ENCODE measurements at regions not wholly inside any gene's neighbourhood (a gene's known extent, or its start where the extent isn't known, plus 50 kb on each side); places are given as distances from the start of the nearest gene placed in this dataset.
A peak's percentile ranks its signal among the peaks of the same experiment; 100 is the strongest.
"Not testable (repeated sequence)": the region's sequence is repeated elsewhere in the genome, so short reads cannot be mapped to it uniquely, and the experiment has no call there.

DNA sequence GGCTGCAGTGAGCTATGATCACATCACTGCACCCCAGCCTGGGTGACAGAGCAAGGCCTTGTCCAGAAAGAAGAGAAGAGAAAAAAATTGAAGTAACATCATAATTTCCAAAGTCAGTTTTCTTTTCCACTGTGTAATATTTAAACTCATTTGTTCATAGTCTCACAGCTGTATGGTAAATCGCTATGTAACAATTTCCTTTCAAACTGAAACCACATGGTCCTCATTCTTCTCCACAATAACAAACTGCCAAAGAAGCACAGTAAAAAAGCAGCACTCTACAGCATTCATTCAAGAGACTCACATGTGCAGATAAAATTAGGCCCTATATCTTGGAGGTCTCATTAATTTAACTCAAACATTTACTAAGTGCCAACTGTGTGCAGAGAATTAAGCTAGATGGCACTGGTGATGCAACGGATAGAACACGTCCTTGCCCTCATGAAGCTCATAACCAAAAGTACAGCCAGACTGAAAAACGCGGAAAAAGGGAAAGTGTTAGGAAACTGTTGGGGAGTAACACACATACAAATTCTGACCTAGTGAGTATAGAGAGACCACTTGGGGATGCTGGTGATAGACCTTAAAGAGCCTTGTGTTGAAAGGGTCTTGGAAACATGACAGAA, 174.0 kb upstream of the KCTD7 start:
- peak; percentile 48 for DNase-seq
- in situ Hi-C loops (cut with MboI; ENCODE audit: low pct_unique_long_range_greater_than_20kb, low sequenced_read_pairs): no loop called here

DNA sequence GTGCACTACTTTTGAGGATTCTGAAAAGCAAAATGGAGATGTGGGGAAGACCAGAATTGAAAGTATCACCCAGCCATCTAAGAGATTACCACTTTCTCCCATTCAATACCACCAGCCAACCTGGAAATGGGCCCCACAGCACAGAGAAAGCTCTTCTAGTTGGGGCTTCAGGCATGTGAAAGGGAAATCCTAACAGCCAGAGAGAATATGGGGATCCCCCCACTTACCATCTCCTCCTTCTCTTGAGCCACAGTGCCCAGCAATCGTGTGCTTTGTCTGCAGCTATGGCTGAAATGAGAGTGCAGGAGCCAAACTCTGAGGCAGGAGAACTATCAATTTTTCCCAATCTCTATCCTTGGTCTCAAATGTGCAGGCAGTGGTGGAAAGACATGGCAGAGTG, 173.2 kb upstream of the KCTD7 start:
- in situ Hi-C loops (cut with MboI; ENCODE audit: low pct_unique_long_range_greater_than_20kb, low sequenced_read_pairs); DNase-seq: not testable (repeated sequence)

DNA sequence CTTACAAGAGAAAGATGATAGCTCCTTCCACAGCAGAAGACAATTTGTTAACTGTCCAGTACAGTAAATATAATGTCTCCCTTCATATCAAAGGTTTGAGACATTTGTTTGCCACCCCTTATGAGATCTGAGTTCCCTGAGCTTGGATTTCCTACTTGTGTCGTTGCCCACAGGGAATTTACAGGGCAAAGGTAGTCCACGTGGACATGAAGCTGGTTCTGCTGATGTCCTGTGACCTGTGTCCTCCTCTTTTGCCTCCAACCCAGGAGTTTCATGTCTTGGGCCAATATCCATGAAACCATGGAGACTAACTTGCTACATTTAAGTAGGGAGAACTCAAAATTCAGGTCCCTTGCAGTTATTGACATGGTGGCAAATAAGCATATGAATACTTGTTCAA, 172.2 kb upstream of the KCTD7 start:
- in situ Hi-C loops (cut with MboI; ENCODE audit: low pct_unique_long_range_greater_than_20kb, low sequenced_read_pairs); DNase-seq: not testable (repeated sequence)

GRCh38 chr7:66458991-66459390, 169.7 kb upstream of the KCTD7 start:
- DNase-seq: peak; percentile 77
- in situ Hi-C loops (cut with MboI; ENCODE audit: low pct_unique_long_range_greater_than_20kb, low sequenced_read_pairs): not testable (repeated sequence)

DNA sequence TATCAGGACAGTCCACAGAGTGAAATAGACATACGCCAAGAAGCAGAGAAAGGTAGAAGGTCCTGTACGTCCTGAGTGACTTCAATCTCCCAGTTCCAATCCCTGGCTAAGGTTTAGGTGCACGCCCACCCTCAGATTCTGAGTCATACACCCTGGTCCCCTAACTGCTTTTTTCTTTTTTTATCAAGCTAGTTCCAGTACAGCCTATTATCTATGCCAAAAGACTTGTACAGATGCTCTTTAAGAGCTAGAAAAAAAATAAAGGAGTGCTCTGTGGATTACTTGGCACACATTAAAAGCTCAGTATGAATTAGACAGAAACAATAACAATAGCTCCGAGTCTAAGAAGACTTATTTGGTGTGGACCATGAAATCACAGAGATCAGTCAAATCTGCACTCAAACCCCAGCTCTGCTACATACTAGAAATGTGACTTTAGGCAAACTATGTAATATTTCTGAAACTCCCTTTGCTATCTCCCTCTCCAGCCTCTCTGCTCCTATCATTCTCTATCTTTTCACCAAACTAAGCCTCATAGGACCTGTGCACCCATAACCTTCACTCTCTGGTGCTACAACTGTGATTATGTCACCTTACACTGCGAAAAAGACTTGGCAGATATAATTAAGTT, 168.8 kb upstream of the KCTD7 start:
- DNase-seq; in situ Hi-C loops (cut with MboI; ENCODE audit: low pct_unique_long_range_greater_than_20kb, low sequenced_read_pairs): not testable (repeated sequence)

DNA sequence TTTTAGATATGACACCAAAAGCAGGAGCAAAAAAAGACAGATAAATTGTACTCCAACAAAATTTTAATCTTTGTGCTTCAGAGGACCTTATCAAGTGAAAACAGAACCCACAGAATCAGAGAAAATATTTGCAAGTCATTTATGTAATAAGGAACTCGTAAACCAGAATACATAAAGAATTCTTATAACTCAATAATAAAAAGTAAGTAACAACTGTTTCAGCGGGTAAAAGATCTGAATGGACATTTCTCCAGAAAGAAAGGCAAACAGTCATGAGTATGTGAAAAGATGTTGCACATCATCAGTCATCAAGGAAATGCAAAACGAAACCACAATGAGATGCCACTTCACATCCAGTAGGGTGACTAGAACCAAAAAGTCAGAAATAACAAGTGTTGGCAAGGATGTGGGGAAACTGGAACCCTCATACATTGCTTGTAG, 167.7 kb upstream of the KCTD7 start:
- DNase-seq: no peak
- in situ Hi-C loops (cut with MboI; ENCODE audit: low pct_unique_long_range_greater_than_20kb, low sequenced_read_pairs): no loop called here

DNA sequence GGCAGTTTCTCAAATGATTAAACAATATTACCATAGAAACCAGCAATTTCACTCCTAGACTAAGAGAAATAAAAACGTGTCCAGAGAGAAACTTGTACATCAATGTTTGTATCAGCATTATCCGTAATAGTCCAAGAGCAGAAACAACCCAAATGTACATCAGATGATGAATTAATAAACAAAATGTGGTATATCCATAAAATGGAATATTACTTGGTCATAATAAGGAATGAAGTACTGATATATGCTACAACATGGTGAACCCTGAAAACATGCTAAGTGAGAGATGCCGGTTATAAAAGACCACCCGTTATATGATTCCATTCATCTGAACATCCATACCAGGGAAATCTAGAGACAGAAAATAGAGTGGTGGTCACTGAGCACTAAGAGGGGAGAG, 167.3 kb upstream of the KCTD7 start:
- DNase-seq; in situ Hi-C loops (cut with MboI; ENCODE audit: low pct_unique_long_range_greater_than_20kb, low sequenced_read_pairs): not testable (repeated sequence)

GRCh38 chr7:66462831-66463230, 165.8 kb upstream of the KCTD7 start:
- DNase-seq; in situ Hi-C loops (cut with MboI; ENCODE audit: low pct_unique_long_range_greater_than_20kb, low sequenced_read_pairs): not testable (repeated sequence)

DNA sequence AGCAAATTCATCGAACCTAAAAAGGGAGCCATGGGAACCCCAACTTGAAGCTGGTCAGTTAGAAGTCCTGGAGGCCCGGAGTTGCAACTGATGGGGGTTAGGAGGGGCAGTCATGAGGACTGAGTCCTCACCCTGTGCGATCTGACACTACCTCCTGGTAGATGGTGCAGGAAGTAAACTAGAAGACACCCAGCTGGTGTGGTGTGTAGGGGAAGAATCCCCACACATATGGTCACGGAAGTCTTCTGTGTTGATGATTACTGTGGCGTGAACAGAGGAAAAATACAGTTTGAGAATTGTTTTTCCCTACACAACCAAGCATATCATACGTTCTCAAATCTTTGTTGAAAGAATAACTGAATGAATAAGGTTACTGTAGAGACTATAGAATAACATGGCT, 164.6 kb upstream of the KCTD7 start:
- no peak for DNase-seq
- in situ Hi-C loops (cut with MboI; ENCODE audit: low pct_unique_long_range_greater_than_20kb, low sequenced_read_pairs): no loop called here

GRCh38 chr7:66466081-66466600, 162.5 kb upstream of the KCTD7 start:
- in situ Hi-C loops (cut with MboI; ENCODE audit: low pct_unique_long_range_greater_than_20kb, low sequenced_read_pairs): no loop called here
- DNase-seq: no peak

DNA sequence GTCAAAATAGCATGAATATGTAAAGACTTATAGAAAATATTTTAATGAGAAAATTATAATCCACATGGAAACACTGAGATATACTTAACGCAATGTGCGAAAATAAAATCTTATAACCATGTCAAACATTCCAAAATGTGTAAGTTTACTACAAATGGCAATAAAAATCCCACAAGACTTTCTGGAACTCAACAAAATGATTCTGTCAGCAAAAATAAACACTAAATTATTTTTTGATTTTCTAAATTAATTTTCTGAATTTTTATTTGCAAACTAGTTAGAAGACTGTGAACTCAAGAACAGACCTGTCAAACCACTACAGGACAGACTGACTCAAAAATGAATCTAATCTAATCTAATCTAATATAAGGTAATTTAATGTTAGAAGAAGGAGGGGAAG, 160.8 kb upstream of the KCTD7 start:
- in situ Hi-C loops (cut with MboI; ENCODE audit: low pct_unique_long_range_greater_than_20kb, low sequenced_read_pairs): no loop called here

DNA sequence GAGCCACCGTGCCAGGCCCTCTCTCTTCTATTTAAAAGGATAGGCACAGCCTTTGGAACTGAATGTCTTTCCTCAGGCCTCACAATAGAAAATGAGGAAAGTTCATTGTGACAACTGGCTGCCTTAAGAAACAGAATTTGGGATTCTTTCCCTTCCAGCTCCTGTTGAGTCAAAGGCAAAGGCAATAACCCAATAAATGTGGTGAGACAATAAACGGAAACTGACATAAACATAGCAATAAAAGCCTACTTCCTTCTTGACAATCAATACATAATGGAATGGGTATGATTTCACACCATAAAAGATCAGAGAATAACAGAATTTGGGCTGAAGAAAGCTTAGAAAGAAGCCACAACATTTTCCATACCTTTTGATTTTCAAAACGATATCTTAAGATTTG, 155.6 kb upstream of the KCTD7 start:
- in situ Hi-C loops (cut with MboI; ENCODE audit: low pct_unique_long_range_greater_than_20kb, low sequenced_read_pairs); DNase-seq: not testable (repeated sequence)

More for the DNA sequence above, 160.8 kb upstream of the KCTD7 start:
- no peak for DNase-seq

DNA sequence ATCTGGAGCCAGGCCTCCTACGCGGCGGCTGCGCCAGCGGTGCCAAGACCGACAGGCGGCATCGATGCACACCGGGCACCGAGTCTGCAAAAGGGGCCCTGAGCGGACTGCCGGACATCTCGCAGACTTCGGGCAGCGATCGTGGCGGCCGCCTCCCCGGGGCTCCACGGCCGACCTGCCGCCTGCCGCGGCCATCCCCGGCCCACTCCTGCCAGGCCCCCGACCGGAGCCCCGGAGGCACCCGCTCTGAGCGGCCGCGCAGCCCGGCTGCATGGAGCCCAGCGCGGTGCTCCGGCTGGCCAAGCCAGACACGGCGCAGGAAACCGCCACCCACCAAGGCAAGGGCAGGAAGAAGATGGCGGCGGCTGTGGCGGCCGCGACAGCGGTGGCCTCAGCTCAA, 154.2 kb upstream of the KCTD7 start:
- DNase-seq: no peak
- in situ Hi-C loops (cut with MboI; ENCODE audit: low pct_unique_long_range_greater_than_20kb, low sequenced_read_pairs): no loop called here

GRCh38 chr7:66476056-66476455, 152.6 kb upstream of the KCTD7 start:
- in situ Hi-C loops (cut with MboI; ENCODE audit: low pct_unique_long_range_greater_than_20kb, low sequenced_read_pairs); DNase-seq: not testable (repeated sequence)

- DNase-seq; in situ Hi-C loops (cut with MboI; ENCODE audit: low pct_unique_long_range_greater_than_20kb, low sequenced_read_pairs): not testable (repeated sequence)
Observed at GRCh38 chr7:66477822-66478397, 150.8 kb upstream of the KCTD7 start.

GRCh38 chr7:66481229-66481628, 147.5 kb upstream of the KCTD7 start:
- in situ Hi-C loops (cut with MboI; ENCODE audit: low pct_unique_long_range_greater_than_20kb, low sequenced_read_pairs); DNase-seq: not testable (repeated sequence)

GRCh38 chr7:66489065-66489464, 139.6 kb upstream of the KCTD7 start:
- DNase-seq; in situ Hi-C loops (cut with MboI; ENCODE audit: low pct_unique_long_range_greater_than_20kb, low sequenced_read_pairs): not testable (repeated sequence)

- in situ Hi-C loops (cut with MboI; ENCODE audit: low pct_unique_long_range_greater_than_20kb, low sequenced_read_pairs); DNase-seq: not testable (repeated sequence)
Observed at GRCh38 chr7:66489741-66490140, 138.9 kb upstream of the KCTD7 start.

DNA sequence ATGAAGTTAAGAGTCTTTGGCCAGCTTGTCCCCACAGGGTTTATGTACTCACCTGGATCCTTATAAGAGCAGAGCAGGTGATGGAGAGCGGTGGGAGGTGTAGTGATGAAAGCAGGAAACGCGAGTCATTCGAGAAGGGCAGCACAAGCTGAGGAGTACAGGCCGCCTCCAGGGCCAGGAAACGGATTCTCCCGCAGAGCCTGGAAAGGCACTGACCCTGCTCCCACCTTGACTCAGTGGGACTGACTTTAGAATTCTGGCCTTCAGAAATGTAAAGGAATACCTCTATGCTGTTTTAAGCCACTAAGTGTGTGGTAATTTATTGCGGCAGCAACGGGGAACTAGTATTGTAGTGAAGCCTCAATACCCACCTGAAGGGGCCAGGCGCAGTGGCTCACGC, 137.7 kb upstream of the KCTD7 start:
- in situ Hi-C loops (cut with MboI; ENCODE audit: low pct_unique_long_range_greater_than_20kb, low sequenced_read_pairs); DNase-seq: not testable (repeated sequence)

DNA sequence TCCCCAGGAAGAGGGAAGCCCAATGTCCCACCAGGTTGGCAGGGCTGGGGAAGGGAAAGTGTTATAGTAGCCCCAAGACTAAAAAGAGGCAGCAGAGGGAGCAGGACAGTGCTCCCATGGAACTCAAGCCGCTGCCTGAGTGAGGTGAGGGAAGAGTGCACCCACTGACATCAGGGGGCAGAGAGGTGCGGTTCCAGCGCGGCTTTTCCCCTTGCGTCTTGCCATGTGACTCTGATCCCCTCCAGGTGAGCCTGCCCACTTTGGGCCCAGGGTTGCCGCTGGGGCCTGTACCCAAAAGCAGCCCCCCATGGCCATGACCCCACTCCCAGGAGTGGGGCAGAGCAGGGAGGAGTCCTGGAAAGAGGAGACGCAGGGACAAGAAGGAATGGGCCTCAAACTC, 136.3 kb upstream of the KCTD7 start:
- in situ Hi-C loops (cut with MboI; ENCODE audit: low pct_unique_long_range_greater_than_20kb, low sequenced_read_pairs); DNase-seq: not testable (repeated sequence)

All from KBM-7 (cell line).